Naive thymus-derived CD4-positive, alpha-beta T cell (primary cell): ENCODE measurements at regions not wholly inside any gene's neighbourhood (a gene's known extent, or its start where the extent isn't known, plus 50 kb on each side); places are given as distances from the start of the nearest gene placed in this dataset.

Experiments used
- ATAC-seq: fragments of 150-1000 bp; cut with Tn5 transposase; 2 replicates; pipeline ENCODE4 v1.10.0; 2021; ENCODE audit warnings: mild to moderate bottlenecking, moderate library complexity
- CTCF ChIA-PET: fragments of 350-600 bp; sonication (Branson Sonifier 250); formaldehyde crosslinking; loops from one replicate; lab custom pipeline; 2021; ENCODE audit warnings: antibody characterized with exemption; lab: Charles Lee
- POLR2A ChIA-PET: fragments of 350-600 bp; sonication (Branson Sonifier 250); formaldehyde crosslinking; loops from one replicate; lab custom pipeline; 2021; ENCODE audit warnings: antibody characterized with exemption, inconsistent platforms; lab: Charles Lee
- DNase-seq, 9 donors: peaks; one replicate each; pipeline versions ENCODE4 v3.0.0 to v3.0.0-alpha.2; 2020 to 2022; ENCODE audit warnings: mixed read lengths in 1 of 9
- H3K27ac ChIP-seq: one replicate; pipeline ENCODE4 v1.7.0; 2013; ENCODE audit warnings: mild to moderate bottlenecking, low read depth, low read length, moderate library complexity
- H3K27me3 ChIP-seq, 2 donors: one replicate each; pipeline ENCODE4 v1.7.0; 2013; ENCODE audit warnings: low read length in 2 of 2, mild to moderate bottlenecking in 2 of 2, moderate library complexity in 2 of 2; ENCODE audit not compliant: control insufficient read depth in 2 of 2, insufficient read depth in 2 of 2
- H3K36me3 ChIP-seq, 3 experiments: 1 replicate in 2 of 3; 2 replicates in 1 of 3; pipeline ENCODE4 v1.7.0; 2013; ENCODE audit warnings: low read length in 3 of 3, mild to moderate bottlenecking in 3 of 3, moderate library complexity in 1 of 3; ENCODE audit not compliant: insufficient read depth in 3 of 3, control insufficient read depth in 2 of 3
- H3K4me1 ChIP-seq, 2 donors: one replicate each; pipeline ENCODE4 v1.7.0; 2013; ENCODE audit warnings: low read length in 2 of 2, mild to moderate bottlenecking in 2 of 2, moderate library complexity in 1 of 2; ENCODE audit not compliant: control insufficient read depth in 2 of 2, insufficient read depth in 2 of 2
- H3K4me3 ChIP-seq: 2 replicates; pipeline ENCODE4 v1.7.0; 2013; ENCODE audit warnings: mild to moderate bottlenecking, low read length
- H3K9me3 ChIP-seq, 3 experiments: 1 replicate in 2 of 3; 2 replicates in 1 of 3; pipeline ENCODE4 v1.7.0; 2013; ENCODE audit warnings: low read length in 3 of 3; ENCODE audit not compliant: control insufficient read depth in 2 of 3
- H3K27ac Mint-ChIP-seq, 9 donors: one replicate each; pipeline ENCODE4 v1.8.0; 2020 to 2022; ENCODE audit warnings: mixed read lengths in 9 of 9, mild to moderate bottlenecking in 8 of 9, moderate library complexity in 5 of 9, inconsistent platforms in 2 of 9
- H3K27me3 Mint-ChIP-seq, 5 donors: one replicate each; pipeline ENCODE4 v1.8.0; 2021 to 2022; ENCODE audit warnings: mixed read lengths in 5 of 5, mild to moderate bottlenecking in 1 of 5
- H3K36me3 Mint-ChIP-seq, 5 donors: one replicate each; pipeline ENCODE4 v1.8.0; 2020 to 2022; ENCODE audit warnings: mixed read lengths in 5 of 5, mild to moderate bottlenecking in 3 of 5, inconsistent platforms in 1 of 5
- H3K4me1 Mint-ChIP-seq, 7 donors: one replicate each; pipeline ENCODE4 v1.8.0; 2020 to 2022; ENCODE audit warnings: mixed read lengths in 7 of 7, mild to moderate bottlenecking in 3 of 7, inconsistent platforms in 1 of 7
- H3K4me3 Mint-ChIP-seq, 10 donors: one replicate each; pipeline ENCODE4 v1.8.0; 2020 to 2022; ENCODE audit warnings: mild to moderate bottlenecking in 10 of 10, mixed read lengths in 10 of 10, moderate library complexity in 6 of 10, inconsistent platforms in 2 of 10
- H3K9me3 Mint-ChIP-seq, 11 donors: one replicate each; pipeline ENCODE4 v1.8.0; 2020 to 2022; ENCODE audit warnings: mixed read lengths in 11 of 11, mild to moderate bottlenecking in 4 of 11, inconsistent platforms in 1 of 11, moderate library complexity in 1 of 11
- intact Hi-C, 2 donors: fragments of 100-400 bp; cut with micrococcal nuclease; formaldehyde crosslinking; loops; one replicate each; pipeline ENCODE4 v1.15.1; 2023

GRCh38 chr1:163512349-163512989 lies 190.7 kb downstream of the NUF2 start:
- Mint-ChIP-seq H3K27ac (no peak overlapping the region), H3K4me1 (no peaks in the 10 kb centered on the region), H3K27me3 (peaks cover 0 to 13% (median 0%) of the 10 kb centered on the region in 5 donors), H3K4me3 (no peak overlapping the region), H3K9me3 (peaks cover 0 to 17% (median 4%) of the 10 kb centered on the region in 11 donors), H3K36me3 (no peaks in the 10 kb centered on the region)
- ATAC-seq: no peak
- H3K27me3 ChIP-seq: no peaks in the 10 kb centered on the region
- intact Hi-C loops: no loop called here
- ChIA-PET POLR2A (no interaction called here), CTCF (no interaction called here)
- no peak for DNase-seq
- H3K4me1 ChIP-seq: no peaks in the 10 kb centered on the region
- H3K27ac ChIP-seq: no peak overlapping the region
- no peaks in the 10 kb centered on the region for H3K9me3 ChIP-seq
- H3K4me3 ChIP-seq: no peak overlapping the region
- no peaks in the 10 kb centered on the region for H3K36me3 ChIP-seq

DNA sequence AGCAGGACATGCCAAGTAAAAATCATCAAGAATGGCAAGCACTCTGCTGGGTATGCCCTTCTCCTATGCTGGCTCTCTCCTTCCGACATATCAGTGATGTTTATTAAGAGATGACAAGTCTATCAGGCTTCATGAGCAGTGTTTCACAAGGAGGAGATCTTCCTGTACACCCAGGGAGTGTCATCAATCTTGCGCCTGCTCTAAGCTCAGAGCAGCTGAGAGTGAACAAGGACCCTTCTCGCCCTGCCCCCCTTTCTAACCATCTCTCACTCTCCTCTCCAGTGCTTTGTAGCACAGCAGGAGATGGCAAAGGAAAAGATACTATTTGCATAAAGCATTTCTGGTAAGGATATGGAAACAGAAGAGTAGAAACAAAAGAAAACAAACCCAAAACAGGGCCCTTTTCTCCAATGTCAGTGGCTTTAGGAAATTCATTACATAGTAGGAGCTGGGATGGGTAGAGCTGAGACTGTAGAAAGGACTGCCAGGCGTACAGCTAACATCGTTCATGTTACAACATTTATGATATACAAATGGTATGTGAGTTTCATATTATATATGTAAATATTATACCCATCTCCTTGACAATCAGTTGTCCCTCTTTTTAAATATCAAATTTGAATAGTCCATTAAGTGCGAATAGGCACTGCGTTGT lies 201.7 kb downstream of the NUF2 start:
- ATAC-seq (no peak), DNase-seq (no peak)
- POLR2A ChIA-PET: no interaction called here
- no peaks in the 10 kb centered on the region for H3K4me1 Mint-ChIP-seq
- H3K36me3 ChIP-seq: no peaks in the 10 kb centered on the region
- no peaks in the 10 kb centered on the region for H3K9me3 ChIP-seq
- CTCF ChIA-PET: no interaction called here
- intact Hi-C loops: no loop called here
- peaks cover 0 to 7% (median 3%) of the 10 kb centered on the region in 11 donors for H3K9me3 Mint-ChIP-seq
- no peak overlapping the region for H3K27ac Mint-ChIP-seq
- no peaks in the 10 kb centered on the region for H3K27me3 ChIP-seq
- H3K27ac ChIP-seq: no peak overlapping the region
- H3K4me3 Mint-ChIP-seq: no peak overlapping the region
- H3K36me3 Mint-ChIP-seq: no peaks in the 10 kb centered on the region
- peaks cover 0 to 6% (median 0%) of the 10 kb centered on the region in 5 donors for H3K27me3 Mint-ChIP-seq
- no peaks in the 10 kb centered on the region for H3K4me1 ChIP-seq
- no peak overlapping the region for H3K4me3 ChIP-seq

DNA sequence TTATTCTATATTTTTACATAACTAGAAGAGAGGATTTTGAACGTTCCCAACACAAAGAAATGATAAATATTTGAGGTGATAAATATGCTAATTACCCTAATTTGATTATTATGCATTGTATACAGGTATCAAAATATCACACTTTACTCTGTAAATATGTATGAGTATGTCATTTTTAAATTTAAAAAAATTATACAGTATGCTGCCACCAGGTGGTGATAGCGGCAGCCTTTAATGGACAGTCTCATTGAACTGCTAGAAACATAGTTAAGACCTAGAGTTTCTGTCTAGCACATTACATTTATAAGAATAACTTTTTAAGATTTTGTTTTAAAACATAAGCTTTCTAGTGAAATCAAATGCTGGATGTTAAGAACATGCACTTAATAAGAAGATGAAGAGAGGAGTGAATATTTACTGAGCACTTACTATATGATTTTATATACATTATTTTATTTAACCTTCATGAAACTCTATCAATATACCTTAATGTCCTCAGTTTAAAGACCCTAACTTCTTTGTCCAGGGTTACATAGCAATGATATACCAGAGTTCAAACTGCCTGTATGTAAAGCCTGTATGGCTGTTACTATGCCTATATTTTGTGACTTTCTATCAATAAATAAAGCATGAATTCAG lies 207.1 kb downstream of the NUF2 start:
- Mint-ChIP-seq H3K36me3 (no peaks in the 10 kb centered on the region), H3K9me3 (peaks cover 0 to 2% (median 0%) of the 10 kb centered on the region in 11 donors), H3K4me3 (no peak overlapping the region), H3K27me3 (peaks cover 0 to 6% (median 0%) of the 10 kb centered on the region in 5 donors), H3K27ac (no peak overlapping the region), H3K4me1 (no peaks in the 10 kb centered on the region)
- no peak overlapping the region for H3K4me3 ChIP-seq
- CTCF ChIA-PET: interaction anchor here (1.5 kb wide), 1 partner anchor 15 kb away, joined by 3 read pairs; no protein-coding TSS in a partner anchor
- H3K9me3 ChIP-seq: no peaks in the 10 kb centered on the region
- H3K27ac ChIP-seq: no peak overlapping the region
- intact Hi-C loops: loop anchor here in 1 of 2 donors (1.0 kb wide), 1 partner anchor 1258 kb away; no protein-coding TSS in a partner anchor
- H3K4me1 ChIP-seq: no peaks in the 10 kb centered on the region
- no peaks in the 10 kb centered on the region for H3K36me3 ChIP-seq
- POLR2A ChIA-PET: no interaction called here
- ATAC-seq: no peak
- DNase-seq: no peak
- H3K27me3 ChIP-seq: no peaks in the 10 kb centered on the region

- Histone ChIP-seq H3K4me3 (no peak overlapping the region), H3K4me1 (no peaks in the 10 kb centered on the region), H3K27ac (no peak overlapping the region), H3K36me3 (no peaks in the 10 kb centered on the region), H3K9me3 (no peaks in the 10 kb centered on the region), H3K27me3 (no peaks in the 10 kb centered on the region)
- H3K4me1 Mint-ChIP-seq: no peaks in the 10 kb centered on the region
- H3K4me3 Mint-ChIP-seq: no peak overlapping the region
- intact Hi-C loops: no loop called here
- H3K27me3 Mint-ChIP-seq: peaks cover 0 to 6% (median 0%) of the 10 kb centered on the region in 5 donors
- H3K9me3 Mint-ChIP-seq: peaks cover 0 to 2% (median 0%) of the 10 kb centered on the region in 11 donors
- ChIA-PET POLR2A (no interaction called here), CTCF (no interaction called here)
- no peaks in the 10 kb centered on the region for H3K36me3 Mint-ChIP-seq
- no peak overlapping the region for H3K27ac Mint-ChIP-seq
- ATAC-seq (no peak), DNase-seq (no peak)
These were observed 209.6 kb downstream of the NUF2 start for GRCh38 chr1:163531345-163531744.

DNA sequence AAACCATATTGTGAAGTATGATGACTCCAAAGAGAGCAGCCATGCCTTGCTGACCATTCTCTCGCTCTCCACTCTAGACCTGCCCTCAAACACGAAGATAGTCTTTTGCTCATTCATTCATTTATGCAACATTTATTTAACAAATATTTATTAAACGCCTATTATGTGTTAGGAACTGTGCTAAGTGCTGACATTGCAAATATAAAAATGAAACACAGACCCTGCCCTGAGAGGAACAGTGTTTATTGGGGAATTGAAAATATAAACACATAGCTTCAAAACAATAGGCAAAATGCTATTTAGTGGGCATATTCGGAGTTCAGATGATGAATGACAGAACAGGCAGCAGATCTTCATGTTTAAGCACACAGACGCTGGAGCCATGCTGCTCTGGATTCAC lies 213.6 kb downstream of the NUF2 start:
- Histone ChIP-seq H3K9me3 (no peaks in the 10 kb centered on the region), H3K4me1 (no peaks in the 10 kb centered on the region), H3K27me3 (no peaks in the 10 kb centered on the region), H3K27ac (no peak overlapping the region), H3K4me3 (no peak overlapping the region), H3K36me3 (no peaks in the 10 kb centered on the region)
- peaks cover 0 to 2% (median 0%) of the 10 kb centered on the region in 11 donors for H3K9me3 Mint-ChIP-seq
- no peaks in the 10 kb centered on the region for H3K4me1 Mint-ChIP-seq
- ChIA-PET CTCF (no interaction called here), POLR2A (no interaction called here)
- intact Hi-C loops: no loop called here
- no peak for DNase-seq
- H3K27ac Mint-ChIP-seq: no peak overlapping the region
- no peak overlapping the region for H3K4me3 Mint-ChIP-seq
- no peaks in the 10 kb centered on the region for H3K27me3 Mint-ChIP-seq
- no peaks in the 10 kb centered on the region for H3K36me3 Mint-ChIP-seq
- no peak for ATAC-seq

DNA sequence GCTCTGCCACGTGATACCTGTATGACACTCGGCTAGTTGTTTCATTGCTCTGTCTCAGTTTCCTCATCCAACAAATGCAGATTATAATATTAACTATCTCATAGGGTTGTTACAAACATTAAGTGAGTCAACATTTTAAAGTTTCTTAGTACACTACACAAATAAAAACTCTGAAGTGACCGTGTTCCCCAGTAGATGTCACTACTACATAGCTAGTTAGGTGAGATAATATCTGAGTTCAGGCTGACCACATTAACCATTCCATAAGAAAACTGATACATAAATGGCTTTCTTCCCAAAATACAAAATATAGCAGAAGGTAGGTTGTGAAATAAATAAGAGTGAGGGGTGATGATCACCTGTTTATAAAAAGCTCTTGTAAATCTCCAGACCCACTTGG lies 214.1 kb downstream of the NUF2 start:
- POLR2A ChIA-PET: no interaction called here
- no peak overlapping the region for H3K4me3 ChIP-seq
- CTCF ChIA-PET: no interaction called here
- H3K4me3 Mint-ChIP-seq: no peak overlapping the region
- H3K27ac ChIP-seq: no peak overlapping the region
- no peaks in the 10 kb centered on the region for H3K27me3 Mint-ChIP-seq
- ATAC-seq: no peak
- no peak overlapping the region for H3K27ac Mint-ChIP-seq
- H3K36me3 Mint-ChIP-seq: no peaks in the 10 kb centered on the region
- H3K4me1 Mint-ChIP-seq: no peaks in the 10 kb centered on the region
- H3K36me3 ChIP-seq: no peaks in the 10 kb centered on the region
- H3K27me3 ChIP-seq: no peaks in the 10 kb centered on the region
- no peak for DNase-seq
- peaks cover 0 to 2% (median 0%) of the 10 kb centered on the region in 11 donors for H3K9me3 Mint-ChIP-seq
- no peaks in the 10 kb centered on the region for H3K9me3 ChIP-seq
- intact Hi-C loops: no loop called here
- H3K4me1 ChIP-seq: no peaks in the 10 kb centered on the region
